Natural killer cell treated with Interleukin-12 subunit alpha and Interleukin-12 subunit beta and Interleukin-15 and Interleukin-18, amount 100 ng/mL, for 72 hours (primary cell): ENCODE measurements at regions not wholly inside any gene's neighbourhood (a gene's known extent, or its start where the extent isn't known, plus 50 kb on each side); places are given as distances from the start of the nearest gene placed in this dataset.
"Not testable (repeated sequence)": the region's sequence is repeated elsewhere in the genome, so short reads cannot be mapped to it uniquely, and the experiment has no call there.

Source experiments
- ATAC-seq, 2 donors: fragments of 150-1000 bp; cut with Tn5 transposase in 1 of 2; sonication (Bioruptor Pico), chemical (Tn5 transposase) in 1 of 2; 2 replicates each; pipeline ENCODE4 v1.10.0; 2021
- DNase-seq: peaks from one replicate; pipeline ENCODE4 v3.0.0; 2022; ENCODE audit warnings: low spot score
- H3K27ac Mint-ChIP-seq, 2 donors: 1 replicate in 1 of 2; 2 replicates in 1 of 2; pipeline ENCODE4 v1.8.0; 2022; ENCODE audit warnings: mixed read lengths in 2 of 2, mild to moderate bottlenecking in 1 of 2, moderate library complexity in 1 of 2
- H3K27me3 Mint-ChIP-seq, 2 donors: 1 replicate in 1 of 2; 2 replicates in 1 of 2; pipeline ENCODE4 v1.8.0; 2022; ENCODE audit warnings: mixed read lengths in 2 of 2
- H3K36me3 Mint-ChIP-seq: one replicate; pipeline ENCODE4 v1.8.0; 2022; ENCODE audit warnings: mixed read lengths
- H3K4me1 Mint-ChIP-seq, 2 donors: 1 replicate in 1 of 2; 2 replicates in 1 of 2; pipeline ENCODE4 v1.8.0; 2022; ENCODE audit warnings: low read depth in 2 of 2, mixed read lengths in 2 of 2, mild to moderate bottlenecking in 1 of 2
- H3K4me3 Mint-ChIP-seq: one replicate; pipeline ENCODE4 v1.8.0; 2022; ENCODE audit warnings: mixed read lengths
- H3K9me3 Mint-ChIP-seq: 2 replicates; pipeline ENCODE4 v1.8.0; 2022; ENCODE audit warnings: mixed read lengths

DNA sequence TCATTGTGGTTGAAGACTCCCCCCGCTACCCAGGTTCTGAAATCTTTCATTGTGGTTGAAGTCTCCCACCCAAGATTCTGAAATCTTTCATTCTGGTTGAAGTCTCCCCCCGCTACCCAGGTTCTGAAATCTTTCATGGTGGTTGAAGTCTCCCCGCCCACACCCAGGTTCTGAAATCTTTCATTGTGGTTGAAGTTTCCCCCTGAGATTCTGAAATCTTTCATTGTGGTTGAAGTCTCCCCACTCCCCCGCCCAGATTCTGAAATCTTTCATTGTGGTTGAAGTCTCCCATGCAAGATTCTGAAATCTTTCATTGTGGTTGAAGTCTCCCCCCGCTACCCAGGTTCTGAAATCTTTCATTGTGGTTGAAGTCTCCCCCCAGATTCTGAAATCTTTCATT lies 916.0 kb downstream of the BRD1 start:
- H3K27ac Mint-ChIP-seq = peak overlapping the region in 1 of 2 donors; percentile 45
- H3K36me3 Mint-ChIP-seq, H3K4me1 Mint-ChIP-seq, H3K4me3 Mint-ChIP-seq, H3K9me3 Mint-ChIP-seq, DNase-seq, ATAC-seq: not testable (repeated sequence)
- peaks cover 23 to 44% of the 10 kb centered on the region in 2 donors for H3K27me3 Mint-ChIP-seq

DNA sequence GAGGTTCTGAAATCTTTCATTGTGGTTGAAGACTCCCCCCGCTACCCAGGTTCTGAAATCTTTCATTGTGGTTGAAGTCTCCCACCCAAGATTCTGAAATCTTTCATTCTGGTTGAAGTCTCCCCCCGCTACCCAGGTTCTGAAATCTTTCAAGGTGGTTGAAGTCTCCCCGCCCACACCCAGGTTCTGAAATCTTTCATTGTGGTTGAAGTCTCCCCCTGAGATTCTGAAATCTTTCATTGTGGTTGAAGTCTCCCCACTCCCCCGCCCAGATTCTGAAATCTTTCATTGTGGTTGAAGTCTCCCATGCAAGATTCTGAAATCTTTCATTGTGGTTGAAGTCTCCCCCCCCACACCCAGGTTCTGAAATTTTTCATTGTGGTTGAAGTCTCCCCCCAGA lies 916.6 kb downstream of the BRD1 start:
- not testable (repeated sequence) for H3K4me1 Mint-ChIP-seq, H3K36me3 Mint-ChIP-seq, H3K4me3 Mint-ChIP-seq, H3K9me3 Mint-ChIP-seq, DNase-seq, H3K27ac Mint-ChIP-seq, ATAC-seq
- H3K27me3 Mint-ChIP-seq = peaks cover 23 to 44% of the 10 kb centered on the region in 2 donors

DNA sequence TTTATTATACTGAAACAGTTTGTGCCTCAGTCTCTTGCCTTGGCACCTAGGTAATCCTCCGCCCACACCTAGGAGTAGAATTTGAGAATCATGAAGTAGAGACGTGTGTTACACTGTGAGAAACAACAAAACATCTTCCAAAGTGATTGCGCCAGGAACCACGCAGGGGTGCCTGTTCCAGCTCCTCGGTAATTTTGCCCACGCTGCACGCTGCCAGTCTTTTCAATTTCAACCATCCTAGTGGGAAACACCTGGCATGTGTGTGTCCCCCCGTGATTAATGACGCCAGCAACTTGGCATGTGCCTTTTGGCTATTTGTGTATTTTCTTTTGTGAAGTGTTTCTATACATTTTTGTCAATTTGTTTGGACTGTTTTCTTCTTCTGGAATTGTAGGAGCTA lies 919.1 kb downstream of the BRD1 start:
- H3K9me3 Mint-ChIP-seq = no peaks in the 10 kb centered on the region
- H3K4me3 Mint-ChIP-seq = no peak overlapping the region
- DNase-seq (no peak), ATAC-seq (no peak)
- H3K27ac Mint-ChIP-seq = no peak overlapping the region
- H3K4me1 Mint-ChIP-seq = peaks cover 7 to 8% of the 10 kb centered on the region in 2 donors
- peaks cover 5% of the 10 kb centered on the region for H3K36me3 Mint-ChIP-seq
- peaks cover 20 to 24% of the 10 kb centered on the region in 2 donors for H3K27me3 Mint-ChIP-seq

DNA sequence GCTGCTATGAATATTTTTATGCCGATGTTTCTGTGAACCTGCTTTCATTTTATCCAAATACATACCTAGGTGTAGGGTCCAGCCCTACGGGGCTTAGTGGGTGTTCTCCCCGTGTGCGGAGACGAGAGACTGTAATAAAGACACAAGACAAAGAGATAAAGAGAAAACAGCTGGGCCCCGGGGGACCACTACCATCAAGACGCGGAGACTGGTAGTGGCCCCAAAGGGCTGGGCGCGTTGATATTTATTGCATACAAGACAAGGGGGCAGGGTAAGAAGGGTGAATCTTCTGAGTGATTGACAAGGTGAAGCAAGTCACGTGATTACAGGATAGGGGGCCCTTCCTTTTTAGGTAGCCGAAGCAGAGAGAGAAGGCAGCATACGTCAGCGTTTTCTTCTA lies 920.1 kb downstream of the BRD1 start:
- Mint-ChIP-seq H3K27ac (no peak overlapping the region), H3K9me3 (no peaks in the 10 kb centered on the region), H3K36me3 (no peaks in the 10 kb centered on the region), H3K4me1 (peaks cover 0 to 3% of the 10 kb centered on the region in 2 donors), H3K27me3 (peaks cover 17 to 19% of the 10 kb centered on the region in 2 donors), H3K4me3 (no peak overlapping the region)
- ATAC-seq (no peak), DNase-seq (no peak)

DNA sequence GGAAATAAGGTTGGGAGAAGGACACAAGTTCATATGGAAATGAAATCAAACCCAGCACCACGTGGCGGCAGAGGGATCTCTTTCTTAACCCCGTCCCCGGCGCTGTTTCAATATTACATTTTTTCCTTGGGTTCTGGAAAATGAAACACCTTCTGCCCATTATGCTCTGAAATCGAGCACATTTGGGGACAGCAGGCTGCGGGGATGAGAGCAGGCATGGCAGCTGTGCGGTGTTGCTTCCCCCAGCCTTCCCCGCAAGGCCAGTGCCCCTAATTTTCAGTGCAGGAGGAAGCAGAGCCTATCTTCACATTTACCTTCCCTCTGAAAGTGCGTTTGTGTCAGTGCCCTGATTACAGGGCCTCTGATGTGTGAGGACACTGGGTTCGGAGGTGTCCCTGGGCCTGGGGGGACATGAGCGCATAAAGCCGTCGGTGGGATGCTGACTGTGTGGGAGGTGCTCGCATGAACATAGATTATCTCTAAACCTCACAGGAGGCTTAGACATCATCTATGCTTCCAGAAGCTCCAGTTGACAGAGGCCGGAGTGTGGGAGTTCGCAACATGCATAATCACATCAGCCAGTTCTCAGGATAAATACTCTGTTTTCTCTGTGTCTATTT lies 921.3 kb downstream of the BRD1 start:
- Mint-ChIP-seq H3K27me3 (peaks cover 17 to 19% of the 10 kb centered on the region in 2 donors), H3K4me1 (peaks cover 0 to 3% of the 10 kb centered on the region in 2 donors), H3K36me3 (no peaks in the 10 kb centered on the region), H3K27ac (no peak overlapping the region), H3K9me3 (no peaks in the 10 kb centered on the region), H3K4me3 (no peak overlapping the region)
- ATAC-seq (no peak), DNase-seq (no peak)

DNA sequence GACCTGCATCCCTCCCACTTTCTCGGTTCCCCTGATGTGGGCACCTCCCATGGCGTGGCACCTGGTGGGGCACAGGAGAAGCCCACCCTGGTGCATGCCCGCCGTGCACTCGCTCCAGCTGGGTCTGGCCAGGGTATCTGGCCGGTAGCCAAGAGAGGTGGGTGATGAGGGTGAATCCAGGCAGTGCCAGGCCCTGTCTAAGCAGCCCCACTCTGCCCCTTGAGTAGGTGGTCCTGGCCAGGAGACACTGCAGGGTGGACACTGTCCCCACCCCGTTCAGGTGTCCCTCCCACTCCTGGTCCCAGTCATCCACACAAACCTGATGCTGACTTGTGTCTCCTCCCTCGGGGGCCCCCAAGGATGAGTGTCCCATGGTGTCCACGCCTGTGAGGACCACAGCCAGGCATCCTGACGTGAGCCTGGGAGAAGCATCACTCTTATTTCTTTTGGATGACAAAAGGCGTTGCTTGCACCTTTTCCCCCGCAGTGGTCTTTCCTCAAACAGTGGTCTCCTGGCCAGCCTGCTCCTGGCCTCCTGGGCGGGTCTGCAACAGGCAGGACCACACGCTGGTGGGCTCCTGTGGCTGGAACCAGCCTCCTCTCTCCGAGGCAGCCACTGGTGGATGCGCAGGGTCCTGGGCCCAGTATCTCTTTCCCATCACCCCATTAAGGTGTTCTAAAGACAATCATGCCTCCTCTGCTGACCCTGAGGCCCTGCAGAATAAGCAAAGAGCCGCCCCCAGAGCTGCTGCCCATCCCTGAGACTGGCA lies 922.3 kb downstream of the BRD1 start:
- Mint-ChIP-seq H3K27ac (no peak overlapping the region), H3K4me3 (no peak overlapping the region), H3K4me1 (peaks cover 0 to under 1% of the 10 kb centered on the region in 2 donors), H3K9me3 (no peaks in the 10 kb centered on the region), H3K27me3 (peaks cover 17 to 19% of the 10 kb centered on the region in 2 donors), H3K36me3 (no peaks in the 10 kb centered on the region)
- ATAC-seq = peak in 1 of 2 donors; percentile 11
- DNase-seq = no peak

DNA sequence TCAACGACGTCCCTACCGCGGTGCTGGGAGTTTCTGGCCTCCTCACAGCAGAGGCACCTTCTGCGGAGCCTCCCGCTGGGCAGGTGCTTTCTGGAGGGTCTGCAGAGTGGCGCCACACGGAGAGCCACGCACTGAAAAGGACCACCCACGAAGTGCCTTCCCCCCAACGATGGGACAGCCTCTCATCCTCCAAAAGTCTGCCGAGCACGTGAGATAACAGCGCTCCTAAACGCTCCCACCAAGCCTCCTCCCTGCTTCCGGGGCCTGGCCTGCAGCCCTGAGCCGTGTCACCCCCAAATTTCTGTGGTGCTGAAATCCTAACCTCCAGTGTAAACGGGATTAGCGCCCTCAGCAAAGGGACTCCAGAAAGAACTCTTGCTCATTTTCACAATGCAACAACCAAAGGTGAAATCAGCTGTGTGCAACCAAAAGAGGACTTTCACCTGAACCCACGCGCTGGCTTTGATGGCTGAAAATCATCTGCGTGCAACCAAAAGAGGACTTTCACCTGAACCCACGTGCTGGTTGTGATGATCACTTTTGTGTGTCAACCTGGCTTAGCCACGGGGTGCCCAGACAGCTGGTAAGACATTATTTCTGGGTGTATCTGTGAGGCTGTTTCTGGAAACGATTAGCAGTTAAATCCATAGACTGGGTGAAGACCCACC lies 924.6 kb downstream of the BRD1 start:
- Mint-ChIP-seq H3K27ac (no peak overlapping the region), H3K27me3 (peaks cover 6 to 7% of the 10 kb centered on the region in 2 donors), H3K4me1 (no peaks in the 10 kb centered on the region), H3K36me3 (no peaks in the 10 kb centered on the region), H3K9me3 (no peaks in the 10 kb centered on the region), H3K4me3 (no peak overlapping the region)
- no peak for ATAC-seq
- DNase-seq = no peak

DNA sequence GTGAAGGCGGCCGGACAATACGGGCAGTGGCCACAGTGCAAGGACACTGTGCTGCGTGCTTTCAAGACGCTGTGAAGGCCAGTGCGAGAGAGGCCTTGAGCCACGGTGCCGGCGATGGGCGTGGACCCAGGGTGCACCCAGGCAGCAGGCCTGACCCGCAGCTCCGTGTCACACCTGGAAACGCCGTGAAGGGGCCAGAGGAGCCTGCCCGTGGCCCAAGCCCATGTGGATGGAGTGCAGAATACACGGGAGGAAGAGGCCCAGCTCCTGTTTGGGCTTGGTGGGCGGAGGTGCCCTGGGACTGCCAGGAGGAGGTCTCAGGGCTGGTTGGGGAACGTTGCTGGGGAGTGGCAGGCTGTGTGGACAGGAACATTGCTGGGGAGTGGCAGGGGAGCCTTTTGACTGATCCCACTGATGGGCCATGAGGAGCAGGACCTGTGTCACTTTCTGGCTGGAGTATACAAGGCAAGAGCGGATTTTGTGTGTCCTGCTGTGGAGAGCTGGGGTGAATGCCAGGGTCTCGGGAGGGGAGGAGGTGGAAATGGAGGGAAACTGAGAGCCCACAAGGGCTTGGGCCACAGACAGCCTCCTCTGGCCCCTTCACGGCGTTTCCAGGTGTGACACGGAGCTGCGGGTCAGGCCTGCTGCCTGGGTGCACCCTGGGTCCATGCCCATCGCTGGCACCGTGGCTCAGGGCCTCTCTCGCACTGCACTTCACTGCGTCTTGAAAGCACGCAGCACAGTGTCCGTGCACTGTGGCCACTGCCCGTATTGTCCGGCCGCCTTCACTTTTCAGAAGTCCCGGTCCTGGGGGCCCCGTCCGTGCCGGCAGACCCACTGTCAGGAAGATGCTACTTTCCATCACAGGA lies 925.4 kb downstream of the BRD1 start:
- H3K36me3 Mint-ChIP-seq = no peaks in the 10 kb centered on the region
- peaks cover 0 to 3% of the 10 kb centered on the region in 2 donors for H3K27me3 Mint-ChIP-seq
- DNase-seq (no peak), ATAC-seq (no peak)
- H3K4me1 Mint-ChIP-seq = no peaks in the 10 kb centered on the region
- H3K27ac Mint-ChIP-seq = no peak overlapping the region
- H3K9me3 Mint-ChIP-seq = no peaks in the 10 kb centered on the region
- no peak overlapping the region for H3K4me3 Mint-ChIP-seq

DNA sequence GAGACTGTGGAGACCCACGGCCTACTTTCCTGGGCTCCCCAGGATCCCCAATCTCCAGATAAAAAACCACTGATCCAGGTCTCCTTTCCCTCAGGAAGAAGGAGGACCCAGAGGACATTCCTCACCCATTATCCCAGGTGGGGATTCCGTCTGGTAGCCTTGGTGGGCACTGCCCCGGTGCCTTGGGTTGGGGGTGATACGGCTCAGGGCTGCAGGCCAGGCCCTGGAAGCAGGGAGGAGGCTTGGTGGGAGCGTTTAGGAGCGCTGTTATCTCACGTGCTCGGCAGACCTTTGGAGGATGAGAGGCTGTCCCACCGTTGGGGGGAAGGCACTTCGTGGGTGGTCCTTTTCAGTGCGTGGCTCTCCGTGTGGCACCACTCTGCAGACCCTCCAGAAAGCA lies 926.3 kb downstream of the BRD1 start:
- no peaks in the 10 kb centered on the region for H3K4me1 Mint-ChIP-seq
- ATAC-seq (no peak), DNase-seq (no peak)

DNA sequence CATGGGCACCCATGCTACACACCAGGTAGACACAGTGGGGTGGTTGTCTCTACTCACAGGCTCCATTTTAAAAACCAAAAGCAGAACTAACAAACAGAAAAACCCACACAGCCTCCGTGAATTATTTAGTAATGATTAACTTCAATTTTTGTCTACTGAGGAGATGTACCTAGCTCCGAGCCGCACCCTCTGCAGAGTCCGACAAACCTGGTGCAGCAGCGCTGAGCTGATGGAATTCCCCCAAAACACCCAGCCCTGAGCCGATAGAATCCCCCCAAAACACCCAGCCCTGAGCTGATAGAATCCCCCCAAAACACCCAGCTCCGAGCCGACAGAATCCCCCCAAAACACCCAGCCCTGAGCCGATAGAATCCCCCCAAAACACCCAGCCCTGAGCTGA lies 927.0 kb downstream of the BRD1 start:
- Mint-ChIP-seq H3K36me3 (no peaks in the 10 kb centered on the region), H3K27ac (no peak overlapping the region), H3K27me3 (no peaks in the 10 kb centered on the region), H3K9me3 (no peaks in the 10 kb centered on the region), H3K4me3 (no peak overlapping the region), H3K4me1 (no peaks in the 10 kb centered on the region)
- ATAC-seq (no peak), DNase-seq (no peak)

More for the DNA sequence above, 926.3 kb downstream of the BRD1 start:
- H3K36me3 Mint-ChIP-seq = no peaks in the 10 kb centered on the region
- H3K4me3 Mint-ChIP-seq = no peak overlapping the region
- H3K27ac Mint-ChIP-seq = no peak overlapping the region
- no peaks in the 10 kb centered on the region for H3K27me3 Mint-ChIP-seq
- no peaks in the 10 kb centered on the region for H3K9me3 Mint-ChIP-seq

DNA sequence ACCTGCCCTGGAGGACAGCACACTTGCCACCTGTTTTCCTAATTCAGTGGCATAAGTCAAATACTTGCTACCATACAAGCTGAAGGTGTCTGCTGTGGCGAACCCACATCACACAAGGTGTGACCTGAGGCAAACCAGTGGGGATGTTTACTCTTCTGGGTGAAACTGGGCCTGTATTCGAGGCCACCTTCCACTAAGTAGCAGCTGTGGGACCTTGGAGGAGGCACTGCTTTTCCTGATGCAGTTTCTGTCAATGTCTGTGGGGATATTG lies 927.4 kb downstream of the BRD1 start:
- H3K27ac Mint-ChIP-seq = no peak overlapping the region

DNA sequence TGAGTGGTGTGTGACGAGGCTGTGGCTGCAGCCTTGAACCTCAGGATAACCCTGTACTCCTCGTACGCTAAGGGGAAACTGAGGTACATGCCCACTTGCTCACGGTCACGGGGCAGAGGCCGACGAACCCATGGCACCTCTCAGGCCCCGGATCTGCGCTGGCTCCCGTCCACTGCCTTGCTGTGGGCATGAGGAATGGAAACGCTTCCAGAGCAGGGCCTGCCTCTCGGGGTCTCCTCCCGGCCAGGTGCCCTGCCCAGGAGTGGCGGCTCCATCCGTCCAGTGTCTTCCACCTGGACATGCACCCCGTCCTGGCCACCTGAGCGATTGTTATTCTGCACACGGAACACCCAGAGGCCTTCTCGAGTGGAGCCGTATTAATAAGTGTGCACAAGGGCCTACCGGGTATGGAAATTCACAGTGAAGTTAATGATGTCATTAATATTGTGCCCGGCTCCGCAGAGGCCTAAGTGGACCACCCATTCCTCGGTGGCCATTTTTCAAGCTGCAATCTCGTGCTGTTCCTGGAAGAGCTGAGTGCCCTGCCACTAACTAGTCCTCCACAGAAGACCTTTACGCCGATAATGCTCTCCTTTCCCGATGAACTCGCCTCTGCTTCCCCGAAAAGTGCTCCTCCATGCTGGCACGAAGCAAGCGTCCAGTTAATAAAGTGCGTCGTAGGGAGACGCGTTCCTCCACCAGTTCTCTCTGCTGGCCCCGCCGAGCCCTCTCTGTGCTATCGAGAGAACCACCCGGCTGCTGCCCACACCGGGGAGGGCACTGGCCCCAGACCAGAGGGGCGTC lies 927.9 kb downstream of the BRD1 start:
- Mint-ChIP-seq H3K9me3 (no peaks in the 10 kb centered on the region), H3K27me3 (no peaks in the 10 kb centered on the region)

More for the DNA sequence above, 927.4 kb downstream of the BRD1 start:
- Mint-ChIP-seq H3K36me3 (no peaks in the 10 kb centered on the region), H3K9me3 (no peaks in the 10 kb centered on the region), H3K4me3 (no peak overlapping the region), H3K27me3 (no peaks in the 10 kb centered on the region), H3K4me1 (no peaks in the 10 kb centered on the region)
- DNase-seq (no peak), ATAC-seq (no peak)

More for the DNA sequence above, 927.9 kb downstream of the BRD1 start:
- no peak overlapping the region for H3K27ac Mint-ChIP-seq
- no peaks in the 10 kb centered on the region for H3K36me3 Mint-ChIP-seq
- ATAC-seq (no peak), DNase-seq (no peak)
- H3K4me1 Mint-ChIP-seq = no peaks in the 10 kb centered on the region
- no peak overlapping the region for H3K4me3 Mint-ChIP-seq
